ENCODE measurements at regions not wholly inside any gene's neighbourhood (a gene's known extent, or its start where the extent isn't known, plus 50 kb on each side); places are given as distances from the start of the nearest gene placed in this dataset.
"Not testable (repeated sequence)": the region's sequence is repeated elsewhere in the genome, so short reads cannot be mapped to it uniquely, and the experiment has no call there.

DNA sequence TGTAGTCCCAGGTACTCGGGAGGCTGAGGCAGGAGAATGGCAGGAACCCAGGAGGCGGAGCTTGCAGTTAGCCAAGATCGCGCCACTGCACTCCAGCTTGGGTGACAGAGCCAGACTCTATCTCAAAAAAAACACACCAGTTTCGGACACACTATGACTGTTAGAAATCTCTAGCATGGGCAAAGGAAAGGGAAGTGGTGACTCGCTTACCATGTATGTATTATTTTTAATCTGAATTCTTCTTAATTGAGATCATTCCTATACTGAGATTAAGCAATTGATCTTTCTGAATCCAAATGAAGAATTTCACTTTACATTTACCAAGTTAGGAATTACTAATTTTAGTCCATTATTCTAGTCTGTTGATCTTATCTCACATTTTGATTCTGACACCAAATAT lies 459.2 kb upstream of the ALCAM start:
- DNase-seq = no peak

DNA sequence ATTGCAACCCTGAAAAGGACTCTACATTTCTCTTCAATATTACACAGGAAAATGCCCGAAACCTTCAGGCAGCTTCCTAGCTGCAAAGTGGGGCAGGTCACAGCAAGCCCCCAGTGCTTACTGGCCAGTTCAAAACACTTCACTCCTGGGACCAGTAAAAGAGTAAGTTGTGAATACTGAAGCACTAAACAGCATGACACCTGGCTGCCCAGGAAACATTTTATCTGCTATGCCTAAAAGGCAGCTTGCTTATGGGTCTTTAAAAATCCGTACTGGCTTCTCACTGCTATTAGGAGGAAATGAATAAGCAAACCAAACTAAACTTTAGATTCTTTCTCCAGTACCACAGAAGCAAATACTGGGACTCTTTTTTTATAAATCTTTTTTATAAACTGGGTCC lies 457.9 kb upstream of the ALCAM start:
- DNase-seq = peak; percentile 13

DNA sequence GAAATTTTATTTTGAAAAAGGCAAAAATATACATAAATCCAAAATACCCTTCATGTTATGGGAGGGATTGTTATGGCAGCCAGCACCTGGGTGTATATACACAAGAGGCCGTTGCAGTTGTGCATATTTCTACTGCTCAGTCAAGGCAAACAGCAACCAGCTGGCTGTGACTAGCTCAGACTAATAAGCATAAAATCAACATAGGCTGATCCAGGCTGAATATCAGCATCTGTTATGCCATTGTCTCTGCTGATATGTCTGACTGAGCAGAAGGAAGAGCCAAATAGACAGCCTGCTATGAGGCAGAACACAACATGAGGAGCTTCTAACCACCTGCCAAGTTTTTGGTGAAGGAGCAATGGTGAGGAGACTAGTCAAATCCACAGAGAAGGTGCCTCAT lies 457.5 kb upstream of the ALCAM start:
- peak; percentile 69 for DNase-seq

DNA sequence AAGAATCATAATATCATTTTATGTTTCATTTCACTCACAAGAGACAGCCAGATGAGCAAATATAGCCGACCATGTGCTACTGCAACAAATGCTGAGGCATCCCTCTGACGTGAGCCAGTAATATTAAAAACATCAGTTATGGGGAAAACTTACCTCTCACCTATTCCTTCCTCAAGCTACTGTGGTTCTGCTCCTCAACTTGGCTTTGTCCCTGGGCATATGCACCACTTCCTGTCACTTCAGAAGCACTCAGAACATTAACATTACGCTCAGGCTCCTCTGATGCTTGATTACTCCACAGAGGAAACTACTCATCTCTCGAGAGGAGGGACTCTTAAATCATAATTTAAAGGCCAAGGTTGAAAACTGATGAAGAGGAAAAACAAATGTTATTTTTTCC lies 457.0 kb upstream of the ALCAM start:
- peak; percentile 67 for DNase-seq

DNA sequence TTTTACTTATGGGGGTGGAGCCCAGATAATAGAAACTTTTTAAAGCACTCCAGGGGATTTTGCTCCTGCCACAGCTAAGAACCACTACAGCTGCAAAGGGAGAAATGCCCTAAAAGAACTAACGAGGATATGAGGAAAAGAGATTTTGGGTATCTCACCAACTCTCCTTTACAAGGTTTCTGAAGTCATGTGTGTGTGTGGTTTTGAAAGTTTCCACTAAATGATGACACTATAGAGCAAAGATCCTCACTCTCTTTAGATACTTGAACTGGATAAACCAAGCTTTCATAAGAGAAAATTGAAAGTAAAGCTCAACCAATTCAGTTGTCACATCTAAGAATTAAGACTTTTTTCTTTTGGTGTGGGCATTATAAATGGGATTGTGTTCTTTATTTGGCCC lies 455.3 kb upstream of the ALCAM start:
- DNase-seq = no peak

DNA sequence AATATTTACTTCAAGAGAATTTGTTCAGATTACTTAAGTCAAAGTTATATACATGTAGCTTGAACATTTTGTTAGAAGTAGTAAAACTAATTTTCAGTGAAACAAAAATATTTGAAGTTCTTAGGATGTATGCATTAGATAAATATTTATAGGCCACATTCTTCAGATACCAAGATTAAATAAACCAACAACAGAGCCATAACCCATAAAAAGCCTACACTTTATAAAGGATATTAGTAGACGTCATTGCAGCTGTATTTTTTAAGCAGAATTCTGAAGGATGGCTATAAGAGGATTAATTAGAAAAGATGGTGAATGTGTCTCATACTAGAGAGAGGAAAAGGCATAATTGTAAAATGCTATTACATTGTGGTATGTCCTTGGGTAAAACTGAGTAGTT lies 449.7 kb upstream of the ALCAM start:
- DNase-seq = no peak

DNA sequence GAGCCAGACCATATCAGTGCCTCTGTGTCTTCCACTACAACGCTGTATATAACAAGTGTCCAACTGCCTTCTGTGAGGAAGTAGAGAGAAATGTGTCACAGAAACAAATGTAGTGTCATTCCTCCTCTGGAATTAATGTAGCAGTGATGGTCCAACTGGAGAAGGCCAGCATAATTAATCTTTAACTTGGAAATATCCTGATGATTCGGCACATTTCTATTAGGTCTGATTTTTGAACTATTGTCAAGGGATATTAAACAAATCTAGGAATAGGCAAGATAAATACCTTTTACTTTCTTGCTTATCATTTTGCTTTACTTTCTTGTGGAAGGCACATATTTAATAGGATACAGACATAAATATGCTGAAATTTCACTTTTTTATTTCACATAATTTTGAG lies 446.2 kb upstream of the ALCAM start:
- DNase-seq = no peak

DNA sequence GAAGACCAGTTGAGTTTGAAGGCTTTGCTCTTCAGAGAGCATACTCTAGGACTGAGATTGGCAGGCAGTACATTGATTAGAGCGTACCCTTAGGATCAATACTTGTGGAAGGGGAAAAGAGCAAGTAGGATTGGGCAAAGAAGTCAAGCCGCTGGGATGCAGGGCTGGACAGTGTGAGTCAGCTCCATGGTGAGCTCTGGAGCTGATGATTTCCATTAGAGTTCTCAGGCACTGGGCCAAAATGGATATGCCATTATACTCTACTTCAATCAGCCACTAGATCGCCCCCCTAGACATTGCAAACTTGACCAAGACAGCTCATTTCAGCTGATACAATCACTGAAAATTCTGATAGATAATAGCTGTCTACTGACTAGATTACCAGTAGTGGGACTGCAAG lies 432.7 kb upstream of the ALCAM start:
- no peak for DNase-seq

DNA sequence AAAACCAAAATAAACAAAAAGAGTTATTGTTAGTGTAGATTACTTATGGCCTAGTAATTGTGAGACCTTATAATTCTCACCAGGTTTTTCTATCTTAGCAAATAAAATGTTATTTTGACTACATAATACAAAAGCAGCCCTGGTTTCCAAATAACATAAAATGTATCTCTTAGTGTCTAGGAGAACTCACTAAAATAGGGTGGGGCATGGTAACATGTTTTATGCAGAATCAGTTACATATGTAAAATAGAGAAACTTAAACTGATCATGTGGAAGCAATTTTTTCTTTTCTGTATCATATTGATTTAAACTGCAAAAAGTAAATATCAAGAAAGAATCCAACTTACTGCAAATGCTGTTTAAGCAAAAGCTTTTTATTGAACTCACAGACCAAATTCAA lies 431.1 kb upstream of the ALCAM start:
- DNase-seq = no peak

DNA sequence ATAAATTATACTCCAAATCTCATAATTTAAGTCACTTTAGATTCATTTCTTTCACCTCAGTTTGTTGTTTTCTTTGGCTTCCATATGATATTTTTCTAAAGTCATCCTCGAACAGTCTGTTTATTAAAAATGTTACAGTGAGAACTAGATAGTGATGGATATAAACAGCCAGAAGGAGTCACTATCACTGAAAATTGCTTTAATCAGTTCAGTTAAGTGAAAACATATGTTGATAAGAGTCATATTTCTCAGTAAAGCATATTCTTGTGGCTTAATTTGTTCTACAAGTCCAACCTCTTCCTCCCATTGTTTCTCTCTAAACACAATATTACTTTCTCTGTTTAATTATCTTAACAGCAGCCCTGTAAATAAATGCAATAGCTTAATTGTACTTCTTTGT lies 427.5 kb upstream of the ALCAM start:
- DNase-seq = no peak

DNA sequence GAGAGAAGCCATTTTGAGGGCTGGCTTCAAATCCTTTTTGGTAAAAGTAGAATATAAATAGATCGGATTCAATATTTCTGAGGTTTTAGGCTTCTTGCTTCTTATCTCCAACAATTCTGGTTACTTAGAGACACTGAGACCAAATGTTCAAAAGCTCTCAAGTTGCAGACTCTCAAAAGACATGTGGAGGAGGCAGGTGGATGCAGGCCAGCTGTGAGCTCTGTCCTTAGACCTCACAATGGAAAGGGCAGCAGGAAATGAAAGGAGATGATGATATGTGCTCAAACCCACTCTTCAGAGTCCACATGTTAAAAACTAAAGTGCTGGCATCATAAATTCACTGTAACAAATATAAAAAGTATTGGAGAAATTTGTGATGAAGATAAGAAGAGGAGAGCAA lies 424.9 kb upstream of the ALCAM start:
- DNase-seq = no peak

DNA sequence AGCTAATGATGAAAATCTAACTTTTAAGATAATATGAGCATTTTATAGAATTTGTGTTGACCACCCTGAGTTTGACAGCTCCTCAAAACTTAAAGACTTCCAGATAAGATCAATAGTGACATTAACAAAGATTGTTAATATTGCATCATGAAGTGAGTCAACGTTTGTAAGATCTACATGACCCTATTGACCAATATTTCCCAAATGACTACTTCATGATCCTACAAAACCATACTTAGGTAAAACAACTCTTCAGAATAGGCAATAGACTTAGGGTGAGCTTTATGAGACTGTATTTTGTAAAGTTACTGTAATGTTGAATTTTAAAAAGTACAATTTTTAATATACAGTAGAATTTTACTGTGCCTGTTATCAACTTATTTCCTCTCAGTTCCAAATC lies 422.7 kb upstream of the ALCAM start:
- no peak for DNase-seq

DNA sequence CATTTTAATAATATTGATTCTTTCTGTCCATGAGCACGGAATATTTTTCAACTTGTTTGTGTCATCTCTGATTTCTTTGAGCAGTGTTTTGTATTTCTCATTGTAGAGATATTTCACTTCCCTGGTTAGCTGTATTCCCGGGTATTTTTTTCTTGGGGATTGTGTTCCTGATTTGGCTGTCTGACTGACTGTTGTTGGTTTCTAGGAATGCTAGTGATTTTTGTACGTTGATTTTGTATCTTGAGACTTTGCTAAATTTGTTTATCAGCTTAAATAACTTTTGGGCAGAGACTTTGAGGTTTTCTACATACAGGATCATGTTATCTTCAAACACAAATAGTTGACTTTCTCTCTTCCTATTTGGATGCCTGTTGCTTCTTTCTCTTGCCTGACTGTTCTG lies 418.8 kb upstream of the ALCAM start:
- DNase-seq = no peak

DNA sequence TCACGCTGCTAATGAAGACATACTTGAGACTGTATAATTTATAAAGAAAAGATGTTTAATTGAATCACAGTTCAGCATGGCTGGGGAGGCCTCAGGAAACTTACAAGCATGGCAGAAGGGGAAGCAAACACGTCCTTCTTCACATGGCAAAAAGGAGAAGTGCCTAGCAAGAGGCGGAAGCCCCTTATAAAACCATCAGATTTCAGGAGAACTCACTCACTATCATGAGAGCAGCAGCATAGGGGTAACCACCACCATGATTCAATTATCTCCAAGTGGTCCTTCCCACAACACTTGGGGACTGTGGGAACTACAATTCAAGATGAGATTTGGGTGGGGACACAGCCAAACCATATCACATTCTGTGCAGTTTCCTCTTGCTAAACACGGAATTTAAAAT lies 416.9 kb upstream of the ALCAM start:
- DNase-seq = not testable (repeated sequence)

DNA sequence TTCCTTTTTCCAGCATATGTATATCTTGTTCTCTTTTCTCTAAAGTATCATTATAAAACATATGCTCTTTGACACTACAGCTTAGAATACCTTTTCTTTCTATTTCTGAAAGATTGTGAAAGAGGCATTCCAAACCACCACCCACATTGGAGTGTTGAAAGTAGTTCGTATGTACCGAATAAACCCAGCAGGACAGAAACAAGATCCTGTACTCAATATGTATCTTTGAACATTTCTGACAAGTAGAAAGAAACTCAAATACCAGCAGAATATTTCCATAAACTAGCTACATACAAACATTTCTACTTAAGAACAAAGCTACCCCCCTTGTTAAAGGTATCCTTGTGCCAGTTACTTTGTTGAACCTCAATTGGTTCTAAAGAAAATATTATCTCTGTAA lies 415.3 kb upstream of the ALCAM start:
- no peak for DNase-seq

DNA sequence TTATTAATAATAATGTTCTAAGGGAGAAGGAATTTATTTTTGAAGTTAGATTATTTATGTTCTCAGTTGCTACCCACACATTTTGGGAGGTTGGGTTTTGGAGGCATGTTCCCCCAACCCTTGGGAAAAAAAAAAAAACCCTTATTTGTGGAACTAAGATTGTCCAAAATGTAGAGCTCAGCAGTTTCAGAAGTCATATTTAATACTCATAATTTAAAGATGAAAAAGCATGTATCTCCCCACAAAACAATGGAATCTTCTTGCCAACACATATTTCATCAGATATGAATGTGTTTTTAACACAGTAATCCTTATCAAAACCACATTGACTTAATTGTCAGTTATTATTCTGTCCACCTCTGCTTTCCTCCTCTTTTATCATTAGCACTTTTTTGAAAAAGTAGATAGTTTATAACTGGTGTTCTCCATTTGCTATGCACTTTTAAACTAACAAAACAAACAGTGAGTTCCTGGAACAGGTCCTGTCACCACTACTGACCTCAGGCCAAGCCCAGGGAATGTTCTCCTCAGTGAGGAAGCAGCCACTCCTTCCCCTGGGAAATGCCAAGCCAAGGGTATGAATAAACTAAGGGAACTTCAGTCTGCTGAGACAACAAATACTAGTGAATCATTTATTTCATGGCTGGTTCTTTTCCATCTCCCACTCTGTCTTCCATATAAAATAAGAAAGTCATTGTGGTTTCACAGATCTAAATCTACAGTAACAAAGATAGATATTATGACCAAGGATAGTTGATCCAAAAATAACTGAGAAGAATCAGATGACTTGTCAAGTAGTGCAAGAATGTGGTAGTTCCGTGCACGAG lies 414.4 kb upstream of the ALCAM start:
- no peak for DNase-seq

DNA sequence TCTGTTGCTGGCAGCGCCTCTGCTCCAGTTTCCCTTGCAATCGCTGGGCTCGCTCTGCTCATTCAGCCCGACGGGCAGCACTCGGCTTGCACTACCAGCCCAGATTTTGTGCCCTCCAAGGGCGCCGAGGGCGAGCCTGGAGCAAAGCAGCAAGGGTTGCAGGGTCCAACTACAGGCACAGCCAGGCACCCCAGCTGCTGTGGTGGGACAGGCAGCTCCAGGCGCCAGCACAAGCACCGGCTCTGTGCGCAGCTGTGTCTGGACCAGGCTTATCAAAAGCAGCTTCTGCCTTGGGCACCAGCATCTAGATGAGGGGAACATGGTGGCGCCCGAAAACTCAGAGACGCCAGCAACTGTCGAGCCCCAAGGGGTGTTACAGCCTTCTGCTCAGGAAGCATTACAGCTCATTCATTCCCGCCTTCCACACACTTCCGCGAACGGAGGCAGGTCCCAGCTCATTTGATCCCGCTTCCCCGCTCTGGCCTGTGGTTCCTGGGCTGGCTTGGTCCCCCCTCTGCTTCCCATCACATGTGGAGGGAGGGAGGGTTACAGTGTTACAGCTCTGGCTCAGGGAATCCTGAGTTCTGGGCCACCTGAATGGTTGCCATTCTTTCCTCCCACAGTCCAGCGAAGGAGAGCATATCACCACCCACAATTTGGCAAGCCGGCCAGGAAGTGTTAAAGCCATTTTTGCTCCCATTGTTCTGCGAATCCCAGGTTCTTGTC lies 409.9 kb upstream of the ALCAM start:
- DNase-seq = no peak

DNA sequence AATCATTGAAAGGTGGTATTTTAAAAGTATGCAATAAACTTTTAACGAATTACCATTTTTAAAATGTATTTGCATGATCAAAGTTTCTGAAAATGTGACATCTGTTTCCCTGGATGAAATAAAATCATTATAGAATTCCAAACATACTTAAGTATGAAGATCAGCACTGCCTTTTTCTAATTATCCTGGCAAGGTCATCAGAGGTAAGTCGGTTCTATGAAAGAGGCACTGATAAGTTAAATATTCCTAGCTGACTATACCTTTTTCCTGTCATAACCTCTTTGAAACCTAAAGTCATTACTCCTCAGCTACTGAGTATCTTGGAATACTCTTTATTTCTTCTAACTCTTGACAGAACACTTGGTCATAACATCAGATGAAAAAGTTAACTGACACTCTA lies 406.1 kb upstream of the ALCAM start:
- no peak for DNase-seq

DNA sequence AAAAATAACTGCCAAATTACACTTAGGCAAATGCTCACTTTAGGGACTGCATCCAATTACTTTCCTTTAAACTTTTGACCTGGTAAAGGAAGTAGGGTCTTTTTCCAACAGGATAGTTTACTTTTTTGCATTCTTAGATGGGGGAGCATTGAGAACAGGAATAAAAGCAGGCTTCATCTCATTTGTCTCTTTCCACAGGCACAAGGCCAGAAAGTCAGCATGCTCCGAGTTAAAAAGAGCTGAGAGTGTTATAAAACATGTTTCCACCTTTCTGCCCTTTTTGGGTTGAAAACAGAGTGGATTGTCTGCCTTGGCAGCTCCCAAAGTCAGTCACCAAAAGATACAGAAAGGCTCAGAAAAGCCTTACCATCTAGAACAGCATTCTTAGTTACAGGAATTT lies 404.9 kb upstream of the ALCAM start:
- no peak for DNase-seq

DNA sequence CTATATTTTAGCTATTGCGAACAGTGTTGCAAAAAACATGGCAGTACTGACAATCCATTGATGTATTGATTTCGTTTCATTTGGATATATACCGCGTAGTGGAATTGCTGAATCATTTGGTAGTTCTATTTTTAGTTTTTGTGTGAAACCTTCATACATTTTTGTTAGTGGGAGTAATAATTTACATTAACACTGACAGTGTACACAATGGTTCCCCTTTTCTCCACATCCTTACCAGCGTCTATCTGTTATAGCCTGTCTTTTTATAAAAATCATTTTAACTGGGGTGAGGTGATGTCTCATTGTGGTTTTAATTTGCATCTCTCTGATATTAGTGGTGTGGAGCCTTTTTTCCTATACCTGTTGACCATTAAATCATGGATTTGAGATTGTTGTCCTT lies 392.4 kb upstream of the ALCAM start:
- DNase-seq = no peak

DNA sequence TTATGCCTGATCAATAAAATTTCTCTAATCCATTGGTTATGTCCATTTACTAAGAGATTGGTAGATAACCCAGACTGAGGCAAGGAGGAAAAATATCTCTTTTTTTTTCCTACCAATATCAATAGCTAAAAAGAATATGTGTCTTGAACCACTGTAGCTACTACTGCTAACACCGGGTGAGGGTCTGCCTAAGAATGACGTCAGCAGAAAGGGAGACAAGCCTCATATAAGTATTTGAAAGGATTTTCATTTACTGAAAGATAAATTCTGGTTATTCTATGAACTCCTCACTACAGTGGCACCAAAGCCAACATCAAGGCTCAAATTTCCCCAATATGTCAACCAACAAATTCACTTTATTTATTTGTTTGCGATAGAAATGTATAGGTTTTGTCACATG lies 389.0 kb upstream of the ALCAM start:
- no peak for DNase-seq

DNA sequence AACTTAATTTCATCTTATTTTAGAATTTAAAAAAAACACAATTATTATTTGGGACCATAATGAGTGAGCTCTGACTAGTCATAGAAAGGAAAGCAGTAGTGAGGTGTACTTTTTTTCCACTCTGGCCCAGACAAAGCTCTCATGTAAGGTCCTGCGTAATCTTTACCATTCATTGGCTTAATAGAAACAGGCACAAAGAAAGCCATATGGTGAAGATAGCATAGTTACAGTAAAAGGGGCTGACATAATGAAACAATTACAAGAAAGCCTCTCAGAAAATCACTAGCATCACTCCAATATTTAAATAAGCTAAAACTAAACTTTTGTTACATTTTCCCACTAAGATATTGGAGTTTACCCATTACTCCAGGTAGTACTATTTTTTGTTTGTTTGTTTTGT lies 384.6 kb upstream of the ALCAM start:
- no peak for DNase-seq

DNA sequence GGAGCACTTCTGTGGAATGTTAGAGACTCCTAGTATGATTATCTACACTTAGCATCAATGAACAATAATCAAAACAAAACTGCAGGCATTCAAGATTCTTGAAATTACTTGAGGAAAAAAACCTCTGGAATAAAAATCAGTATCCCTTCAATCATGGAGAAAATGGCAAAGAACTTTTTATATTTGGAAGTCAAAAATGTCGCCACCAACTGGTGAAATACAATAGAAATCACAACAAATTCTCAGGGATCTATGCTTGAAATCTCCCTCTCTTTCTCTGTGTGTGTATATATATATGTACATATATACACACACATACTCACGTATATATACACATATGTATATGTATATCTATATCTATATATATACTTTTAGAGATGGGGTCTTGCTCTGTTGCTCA lies 378.9 kb upstream of the ALCAM start:
- DNase-seq = no peak

DNA sequence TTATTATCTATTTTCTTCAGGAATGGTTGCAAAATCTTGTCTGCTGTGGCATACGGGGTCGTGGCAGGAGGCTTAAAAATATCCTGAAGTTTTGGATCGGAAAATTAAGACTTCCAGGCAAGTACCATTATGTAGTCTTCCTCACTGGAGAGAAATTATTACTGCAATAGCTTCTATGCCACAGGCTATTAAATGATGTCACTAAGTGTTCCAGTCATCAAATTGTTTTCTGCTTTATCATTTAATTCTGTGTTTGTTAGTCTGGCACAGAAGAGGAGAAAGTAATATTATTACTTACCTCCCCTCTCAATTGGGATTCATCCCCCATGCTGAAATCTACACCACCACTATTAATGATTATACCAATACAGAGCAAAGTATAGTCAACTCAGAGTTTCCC lies 378.2 kb upstream of the ALCAM start:
- DNase-seq = no peak

DNA sequence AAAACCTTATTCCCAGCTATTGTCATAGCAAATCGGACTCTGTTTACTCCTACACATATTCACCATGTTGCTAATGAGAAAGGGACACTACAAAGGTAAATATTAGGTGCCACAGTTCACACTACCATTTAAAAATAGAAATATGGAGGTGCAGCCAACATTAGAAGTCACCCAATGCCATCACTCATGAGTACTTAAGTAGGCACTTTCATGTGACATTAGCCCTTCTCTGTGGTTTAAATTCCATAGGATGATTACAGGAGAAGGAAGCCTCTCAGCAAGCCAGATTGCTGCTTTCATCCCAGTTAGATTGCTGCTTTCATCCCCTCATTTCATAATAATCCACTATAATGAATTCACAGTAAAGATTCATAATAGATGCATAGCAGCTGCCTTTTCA lies 376.8 kb upstream of the ALCAM start:
- DNase-seq = no peak

Data from NCI-H1436 (cell line).